H1 (cell line): ENCODE measurements at regions not wholly inside any gene's neighbourhood (a gene's known extent, or its start where the extent isn't known, plus 50 kb on each side); places are given as distances from the start of the nearest gene placed in this dataset.

Source experiments
- CTCF ChIA-PET: fragments of 300-600 bp; sonication (Branson Sonifier 250); formaldehyde crosslinking; loops from one replicate; lab custom pipeline; 2021; ENCODE audit not compliant: partially characterized antibody; lab: Charles Lee
- POLR2A ChIA-PET: fragments of 300-600 bp; sonication (Branson Sonifier 250); formaldehyde crosslinking; loops from one replicate; lab custom pipeline; 2021; ENCODE audit warnings: inconsistent platforms; ENCODE audit not compliant: partially characterized antibody; lab: Charles Lee
- DNase-seq, 2 experiments: peaks; one replicate each; pipeline versions ENCODE4 v3.0.0 to v3.0.0-alpha.2; 2010 to 2022; ENCODE audit warnings: low spot score in 2 of 2, low read depth in 1 of 2, mixed read lengths in 1 of 2
- FAIRE-seq: peaks from 2 replicates; lab custom pipeline; 2011; peaks lifted over from hg19 to GRCh38; lab: Jason Lieb, UNC
- H2AFZ ChIP-seq: 2 replicates; pipeline ENCODE4 v1.8.1; 2012; ENCODE audit warnings: low read length, inconsistent platforms
- H2AK5ac ChIP-seq: 2 replicates; pipeline ENCODE4 v1.6.1; 2013; ENCODE audit warnings: low read depth, low read length
- H2BK120ac ChIP-seq: replicated peaks from 2 replicates; pipeline ENCODE3; 2013; ENCODE audit warnings: low read depth, low read length, inconsistent platforms
- H2BK12ac ChIP-seq: 2 replicates; pipeline ENCODE4 v1.6.1; 2013; ENCODE audit warnings: low read depth, low read length
- H2BK15ac ChIP-seq: 2 replicates; pipeline ENCODE4 v1.6.1; 2013; ENCODE audit warnings: low read length
- H2BK20ac ChIP-seq: 2 replicates; pipeline ENCODE4 v1.6.1; 2013; ENCODE audit warnings: low read length
- H2BK5ac ChIP-seq: 2 replicates; pipeline ENCODE4 v1.6.1; 2013; ENCODE audit warnings: low read depth, low read length
- H3K14ac ChIP-seq: 2 replicates; pipeline ENCODE4 v1.6.1; 2013; ENCODE audit warnings: inconsistent platforms; ENCODE audit not compliant: insufficient read length
- H3K18ac ChIP-seq: 2 replicates; pipeline ENCODE4 v1.6.1; 2013; ENCODE audit warnings: low read length; ENCODE audit errors: extremely low read depth
- H3K23ac ChIP-seq: 2 replicates; pipeline ENCODE4 v1.6.1; 2013; ENCODE audit warnings: inconsistent platforms; ENCODE audit not compliant: insufficient read length
- H3K23me2 ChIP-seq: 2 replicates; pipeline ENCODE4 v1.6.1; 2013; ENCODE audit warnings: low read depth, low read length
- H3K27ac ChIP-seq: 2 replicates; pipeline ENCODE4 v1.6.1; 2011; ENCODE audit warnings: low read depth, low read length, inconsistent platforms
- H3K27me3 ChIP-seq, 4 experiments: replicated peaks in 1 of 4; 1 replicate in 1 of 4; 2 replicates in 3 of 4; pipeline versions ENCODE4 v1.6.1 to v1.8.1; 2011 to 2013; ENCODE audit warnings: low read length in 3 of 4, mild to moderate bottlenecking in 3 of 4, inconsistent platforms in 2 of 4, mixed read lengths in 2 of 4, moderate library complexity in 1 of 4; ENCODE audit not compliant: control insufficient read depth in 3 of 4, insufficient read depth in 3 of 4; ENCODE audit errors: extremely low read depth in 1 of 4
- H3K36me3 ChIP-seq, 4 experiments: 2 replicates each; pipeline versions ENCODE4 v1.6.1 to v1.8.1; 2011 to 2013; ENCODE audit warnings: mild to moderate bottlenecking in 4 of 4, low read length in 3 of 4, moderate library complexity in 2 of 4, control low read depth in 1 of 4, inconsistent platforms in 1 of 4; ENCODE audit not compliant: insufficient read depth in 4 of 4, control insufficient read depth in 2 of 4
- H3K4ac ChIP-seq: replicated peaks from 2 replicates; pipeline ENCODE3; 2013; ENCODE audit warnings: low read length, low read depth, mixed read lengths, inconsistent platforms; ENCODE audit not compliant: insufficient read length
- H3K4me1 ChIP-seq, 4 experiments: replicated peaks in 1 of 4; 1 replicate in 1 of 4; 2 replicates in 3 of 4; pipeline versions ENCODE4 v1.6.1 to v1.8.1; 2011 to 2013; ENCODE audit warnings: low read length in 3 of 4, inconsistent platforms in 2 of 4, mixed read lengths in 1 of 4; ENCODE audit not compliant: insufficient read depth in 4 of 4, control insufficient read depth in 3 of 4
- H3K4me2 ChIP-seq, 2 experiments: 2 replicates each; pipeline versions ENCODE4 v1.6.1 to v1.8.1; 2011 to 2013; ENCODE audit warnings: low read depth in 2 of 2, low read length in 2 of 2, control low read depth in 1 of 2, inconsistent platforms in 1 of 2, mild to moderate bottlenecking in 1 of 2; ENCODE audit not compliant: insufficient read depth in 1 of 2
- H3K4me3 ChIP-seq, 4 experiments: fragments of 200-600, 300-600 bp in 1 of 4; sonication (generic), shearing (Covaris generic), sonication (Bioruptor Twin) in 1 of 4; 2 replicates each; pipeline versions ENCODE4 v1.5.1 to v1.8.1; 2011 to 2016; ENCODE audit warnings: low read length in 4 of 4, low read depth in 3 of 4, control low read depth in 2 of 4, inconsistent platforms in 2 of 4, mild to moderate bottlenecking in 2 of 4, mixed read lengths in 1 of 4, moderate library complexity in 1 of 4; ENCODE audit not compliant: insufficient read depth in 2 of 4; ENCODE audit errors: extremely low read depth in 1 of 4
- H3K56ac ChIP-seq: replicated peaks from 2 replicates; pipeline ENCODE3; 2013; ENCODE audit warnings: low read depth, mild to moderate bottlenecking, mixed read lengths, low read length, inconsistent platforms; ENCODE audit not compliant: insufficient read length
- H3K79me1 ChIP-seq: 2 replicates; pipeline ENCODE4 v1.6.1; 2013; ENCODE audit warnings: low read depth, low read length, control low read depth
- H3K79me2 ChIP-seq, 2 experiments: 2 replicates each; pipeline versions ENCODE4 v1.6.1 to v1.8.1; 2012 to 2013; ENCODE audit warnings: low read length in 2 of 2, mild to moderate bottlenecking in 2 of 2, inconsistent platforms in 1 of 2; ENCODE audit not compliant: insufficient read depth in 2 of 2, control insufficient read depth in 1 of 2
- H3K9ac ChIP-seq, 4 experiments: replicated peaks in 1 of 4; 1 replicate in 1 of 4; 2 replicates in 3 of 4; pipeline versions ENCODE4 v1.6.1 to v1.8.1; 2011 to 2013; ENCODE audit warnings: low read depth in 3 of 4, low read length in 3 of 4, control low read depth in 2 of 4, mild to moderate bottlenecking in 2 of 4, moderate library complexity in 2 of 4, inconsistent platforms in 1 of 4; ENCODE audit errors: extremely low read depth in 1 of 4
- H3K9me3 ChIP-seq, 2 experiments: 2 replicates each; pipeline versions ENCODE4 v1.6.1 to v1.8.1; 2012 to 2013; ENCODE audit warnings: mild to moderate bottlenecking in 2 of 2, moderate library complexity in 2 of 2, control low read depth in 1 of 2, inconsistent platforms in 1 of 2, low read depth in 1 of 2, low read length in 1 of 2, mixed read lengths in 1 of 2; ENCODE audit not compliant: insufficient read depth in 2 of 2
- H4K20me1 ChIP-seq, 2 experiments: replicated peaks in 1 of 2; 2 replicates each; pipeline versions ENCODE3 to v1.8.1; 2011 to 2013; ENCODE audit warnings: inconsistent platforms in 2 of 2, low read length in 2 of 2, mild to moderate bottlenecking in 1 of 2; ENCODE audit not compliant: insufficient read depth in 2 of 2, control insufficient read depth in 1 of 2
- H4K5ac ChIP-seq: 2 replicates; pipeline ENCODE4 v1.6.1; 2013; ENCODE audit warnings: low read length, low read depth, mixed read lengths, inconsistent platforms; ENCODE audit not compliant: insufficient read length
- H4K8ac ChIP-seq: 2 replicates; pipeline ENCODE4 v1.8.0; 2013; ENCODE audit warnings: mild to moderate bottlenecking, moderate library complexity, low read length, inconsistent platforms; ENCODE audit not compliant: insufficient read depth; ENCODE audit errors: extremely low read depth
- H4K91ac ChIP-seq: replicated peaks from 2 replicates; pipeline ENCODE3; 2013; ENCODE audit warnings: low read length, mixed read lengths, inconsistent platforms; ENCODE audit not compliant: insufficient read length
- CHD2 ChIP-seq: IDR thresholded peaks from 2 replicates; pipeline ENCODE4 v1.6.1; 2012; ENCODE audit warnings: low read length, improper control_type of control experiment
- EP300 ChIP-seq, 2 experiments: IDR thresholded peaks; 1 replicate in 1 of 2; 2 replicates in 1 of 2; pipeline ENCODE4 v1.6.1; 2011 to 2012; ENCODE audit warnings: low read depth in 2 of 2, low read length in 2 of 2, mild to moderate bottlenecking in 2 of 2, borderline replicate concordance in 1 of 2, inconsistent platforms in 1 of 2, moderate library complexity in 1 of 2
- FOSL1 ChIP-seq: IDR thresholded peaks from 2 replicates; pipeline ENCODE4 v1.6.1; 2011; ENCODE audit warnings: mild to moderate bottlenecking, low read depth, low read length, moderate library complexity; ENCODE audit not compliant: insufficient read depth
- JUN ChIP-seq: IDR thresholded peaks from 2 replicates; pipeline ENCODE4 v1.6.1; 2011; ENCODE audit warnings: low read depth, mild to moderate bottlenecking, improper control_type of control experiment, low read length
- JUND ChIP-seq: IDR thresholded peaks from 2 replicates; pipeline ENCODE4 v1.6.1; 2011; ENCODE audit warnings: mild to moderate bottlenecking, improper control_type of control experiment, low read length
- MAFK ChIP-seq: IDR thresholded peaks from 2 replicates; pipeline ENCODE4 v1.6.1; 2012; ENCODE audit warnings: low read depth, mild to moderate bottlenecking, improper control_type of control experiment, low read length
- NRF1 ChIP-seq: IDR thresholded peaks from 2 replicates; pipeline ENCODE4 v1.6.1; 2011; ENCODE audit warnings: mild to moderate bottlenecking, low read depth, low read length, improper control_type of control experiment
- POLR2A ChIP-seq, 2 experiments: IDR thresholded peaks; 1 replicate in 1 of 2; 2 replicates in 1 of 2; pipeline ENCODE4 v1.6.1; 2011; ENCODE audit warnings: low read depth in 2 of 2, low read length in 2 of 2, mild to moderate bottlenecking in 2 of 2; ENCODE audit errors: control extremely low read depth in 1 of 2
- SIX5 ChIP-seq: IDR thresholded peaks from 2 replicates; pipeline ENCODE4 v1.6.1; 2011; ENCODE audit warnings: mild to moderate bottlenecking, low read depth, low read length
- SP2 ChIP-seq: IDR thresholded peaks from 2 replicates; pipeline ENCODE4 v1.6.1; 2012; ENCODE audit warnings: mild to moderate bottlenecking, low read length, inconsistent platforms
- SRF ChIP-seq: IDR thresholded peaks from 2 replicates; pipeline ENCODE4 v1.6.1; 2011; ENCODE audit warnings: mild to moderate bottlenecking, low read depth, low read length, moderate library complexity
- TCF12 ChIP-seq: IDR thresholded peaks from 2 replicates; pipeline ENCODE4 v1.6.1; 2011; ENCODE audit warnings: low read depth, mild to moderate bottlenecking, low read length
- ZNF274 ChIP-seq: IDR thresholded peaks from 2 replicates; pipeline ENCODE4 v1.7.0; 2012; ENCODE audit warnings: low read length, borderline replicate concordance; ENCODE audit errors: extremely low read depth
- WGBS, 2 experiments: shearing (Covaris generic) in 1 of 2; methylation state at CpG; one replicate each; pipeline versions ENCODE4 v1.1.6 to v1.1.7; 2013 to 2015; ENCODE audit warnings: low lambda C conversion rate in 2 of 2, mixed read lengths in 2 of 2, inconsistent platforms in 1 of 2, low coverage in 1 of 2, missing lambda C conversion rate in 1 of 2; ENCODE audit not compliant: insufficient replicate concordance in 2 of 2, insufficient coverage in 1 of 2, insufficient read length in 1 of 2; ENCODE audit errors: extremely low coverage in 1 of 2, missing lambda C conversion rate in 1 of 2; 5-methylcytosine and 5-hydroxymethylcytosine counted together
- TF ChIP-seq, protein P1 (sequence below): IDR thresholded peaks from 2 replicates; pipeline ENCODE4 v1.6.1; 2012; ENCODE audit warnings: inconsistent platforms
- TF ChIP-seq, protein P2 (sequence below): IDR thresholded peaks from 2 replicates; pipeline ENCODE4 v1.6.1; 2011; ENCODE audit warnings: low read depth, mild to moderate bottlenecking, low read length; ENCODE audit not compliant: insufficient read depth

DNA sequence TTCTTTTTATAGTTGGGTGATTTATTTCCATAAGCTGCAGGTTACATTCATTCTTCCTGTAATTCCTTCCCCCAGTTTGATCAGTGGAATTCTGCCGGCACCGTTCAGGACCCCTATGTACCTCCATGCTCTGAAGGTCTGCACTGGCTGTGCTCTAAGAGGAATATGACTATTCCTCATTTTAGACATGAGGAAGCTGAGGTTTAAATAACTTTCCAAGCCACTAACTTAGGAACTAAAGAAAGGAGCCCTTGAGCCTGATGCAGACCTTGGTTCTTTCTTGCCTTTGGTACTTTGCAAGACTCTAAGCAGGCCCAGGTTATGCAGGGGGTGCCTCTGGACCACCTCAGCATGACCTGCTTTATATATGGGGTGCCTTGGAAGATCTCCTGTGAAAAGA, 318.5 kb downstream of the QKI start:
- H2BK20ac ChIP-seq, result no peak overlapping the region
- CTCF ChIA-PET, result no interaction called here
- TF ChIP-seq NRF1 (no peak), JUND (no peak), SP2 (no peak), ZNF274 (no peak), SIX5 (no peak), POLR2A (IDR thresholded peaks at IDR 0.05; ENCODE audit: control extremely low read depth in 1 of 2, low read depth in 2 of 2, low read length in 2 of 2) (no peak), FOSL1 (no peak), EP300 (IDR thresholded peaks at IDR 0.05; ENCODE audit: borderline replicate concordance in 1 of 2, low read depth in 2 of 2, low read length in 2 of 2) (no peak), MAFK (no peak), CHD2 (no peak), TCF12 (no peak), JUN (no peak), SRF (no peak)
- TF ChIP-seq, protein P1, sequence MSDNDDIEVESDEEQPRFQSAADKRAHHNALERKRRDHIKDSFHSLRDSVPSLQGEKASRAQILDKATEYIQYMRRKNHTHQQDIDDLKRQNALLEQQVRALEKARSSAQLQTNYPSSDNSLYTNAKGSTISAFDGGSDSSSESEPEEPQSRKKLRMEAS, result no peak
- TF ChIP-seq, protein P2, sequence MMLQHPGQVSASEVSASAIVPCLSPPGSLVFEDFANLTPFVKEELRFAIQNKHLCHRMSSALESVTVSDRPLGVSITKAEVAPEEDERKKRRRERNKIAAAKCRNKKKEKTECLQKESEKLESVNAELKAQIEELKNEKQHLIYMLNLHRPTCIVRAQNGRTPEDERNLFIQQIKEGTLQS, result no peak

More for the DNA sequence above, 318.5 kb downstream of the QKI start:
- Histone ChIP-seq H3K27me3 (no peaks in the 10 kb centered on the region), H3K23me2 (no peaks in the 10 kb centered on the region), H3K56ac (no peak overlapping the region), H3K18ac (no peak overlapping the region), H4K5ac (no peak overlapping the region), H3K79me1 (no peaks in the 10 kb centered on the region), H3K14ac (no peak overlapping the region), H2BK12ac (no peak overlapping the region), H4K20me1 (no peaks in the 10 kb centered on the region), H4K8ac (no peak overlapping the region), H4K91ac (no peak overlapping the region), H2BK15ac (no peak overlapping the region), H2BK120ac (no peak overlapping the region), H3K4me2 (no peak overlapping the region), H3K9me3 (no peaks in the 10 kb centered on the region), H2AFZ (no peak overlapping the region), H3K4ac (no peak overlapping the region), H2BK5ac (no peak overlapping the region), H3K23ac (no peak overlapping the region), H3K9ac (no peak overlapping the region), H3K36me3 (no peaks in the 10 kb centered on the region), H3K4me1 (no peaks in the 10 kb centered on the region; a peak in 1 of 7 replicates), H3K79me2 (no peaks in the 10 kb centered on the region), H3K4me3 (no peak overlapping the region), H3K27ac (no peak overlapping the region), H2AK5ac (no peak overlapping the region)
- DNase-seq (no peak), FAIRE-seq (no peak)
- POLR2A ChIA-PET, result no interaction called here
- 100% methylated on average over 2 of the region's 2 CpGs; no CpG with 5 or more reads in 1 of the 2 experiments for WGBS, 2 experiments
